HEK293 (cell line): ENCODE measurements at regions not wholly inside any gene's neighbourhood (a gene's known extent, or its start where the extent isn't known, plus 50 kb on each side); places are given as distances from the start of the nearest gene placed in this dataset.

Experiments
- BCL11A ChIP-seq: fragments of 450-650 bp; formaldehyde crosslinking; IDR thresholded peaks from 2 replicates; pipeline ENCODE4 v1.5.1; 2016; ENCODE audit warnings: low read depth, missing biosample characterization, missing genetic modification characterization
- FEZF1 ChIP-seq: fragments of 450-650 bp; formaldehyde crosslinking; IDR thresholded peaks from 2 replicates; pipeline ENCODE4 v1.5.1; 2016; ENCODE audit warnings: missing biosample characterization, missing genetic modification characterization
- GLIS1 ChIP-seq: fragments of 450-650 bp; formaldehyde crosslinking; IDR thresholded peaks from 2 replicates; pipeline ENCODE4 v1.5.1; 2016; ENCODE audit warnings: missing biosample characterization, missing genetic modification characterization
- HOXA7 ChIP-seq: sonication (generic); formaldehyde crosslinking; IDR thresholded peaks from 2 replicates; pipeline ENCODE4 v1.8.1; 2022; ENCODE audit warnings: missing genetic modification reagents, borderline replicate concordance
- PRDM2 ChIP-seq: fragments of 450-650 bp; formaldehyde crosslinking; IDR thresholded peaks from 2 replicates; pipeline ENCODE4 v1.5.1; 2016; ENCODE audit warnings: missing biosample characterization, missing genetic modification characterization, borderline replicate concordance
- SP2 ChIP-seq: fragments of 450-650 bp; formaldehyde crosslinking; IDR thresholded peaks from 2 replicates; pipeline ENCODE4 v1.5.1; 2016; ENCODE audit warnings: missing biosample characterization, missing genetic modification characterization
- ZBTB1 ChIP-seq: fragments of 450-650 bp; formaldehyde crosslinking; IDR thresholded peaks from 2 replicates; pipeline ENCODE4 v1.5.1; 2016; ENCODE audit warnings: missing biosample characterization, missing genetic modification characterization
- ZBTB17 ChIP-seq: fragments of 450-650 bp; formaldehyde crosslinking; IDR thresholded peaks from 2 replicates; pipeline ENCODE4 v1.5.1; 2016; ENCODE audit warnings: missing biosample characterization, missing genetic modification characterization
- ZNF10 ChIP-seq: fragments of 450-650 bp; formaldehyde crosslinking; IDR thresholded peaks from 2 replicates; pipeline ENCODE4 v1.5.1; 2017; ENCODE audit warnings: missing biosample characterization, missing genetic modification characterization
- ZNF157 ChIP-seq: fragments of 450-650 bp; formaldehyde crosslinking; IDR thresholded peaks from 2 replicates; pipeline ENCODE4 v1.5.1; 2016; ENCODE audit warnings: missing biosample characterization, missing genetic modification characterization
- ZNF169 ChIP-seq: fragments of 450-650 bp; formaldehyde crosslinking; IDR thresholded peaks from 2 replicates; pipeline ENCODE4 v1.5.1; 2016; ENCODE audit warnings: missing biosample characterization, missing genetic modification characterization
- ZNF211 ChIP-seq: fragments of 450-650 bp; formaldehyde crosslinking; IDR thresholded peaks from 2 replicates; pipeline ENCODE4 v1.5.1; 2016; ENCODE audit warnings: low read depth, missing biosample characterization, missing genetic modification characterization
- ZNF292 ChIP-seq: fragments of 450-650 bp; formaldehyde crosslinking; IDR thresholded peaks from 2 replicates; pipeline ENCODE4 v1.5.1; 2016; ENCODE audit warnings: low read depth, missing biosample characterization, missing genetic modification characterization, borderline replicate concordance
- ZNF354C ChIP-seq: fragments of 450-650 bp; formaldehyde crosslinking; IDR thresholded peaks from 2 replicates; pipeline ENCODE4 v1.5.1; 2016; ENCODE audit warnings: missing biosample characterization, missing genetic modification characterization, low read depth, borderline replicate concordance
- ZNF404 ChIP-seq: fragments of 450-650 bp; formaldehyde crosslinking; IDR thresholded peaks from 2 replicates; pipeline ENCODE4 v1.5.1; 2017; ENCODE audit warnings: missing biosample characterization, missing genetic modification characterization
- ZNF501 ChIP-seq: fragments of 450-650 bp; formaldehyde crosslinking; IDR thresholded peaks from 2 replicates; pipeline ENCODE4 v1.5.1; 2016; ENCODE audit warnings: missing biosample characterization, missing genetic modification characterization
- ZNF529 ChIP-seq: fragments of 450-650 bp; formaldehyde crosslinking; IDR thresholded peaks from 2 replicates; pipeline ENCODE4 v1.5.1; 2017; ENCODE audit warnings: missing genetic modification characterization, missing biosample characterization; ENCODE audit not compliant: insufficient replicate concordance
- ZNF560 ChIP-seq: fragments of 450-650 bp; formaldehyde crosslinking; IDR thresholded peaks from 2 replicates; pipeline ENCODE4 v1.5.1; 2017; ENCODE audit warnings: missing biosample characterization, missing genetic modification characterization, borderline replicate concordance
- ZNF571 ChIP-seq: fragments of 450-650 bp; formaldehyde crosslinking; IDR thresholded peaks from 2 replicates; pipeline ENCODE4 v1.5.0; 2017; ENCODE audit warnings: missing biosample characterization, missing genetic modification characterization
- ZNF626 ChIP-seq: fragments of 450-650 bp; sonication (Bioruptor Pico); formaldehyde crosslinking; IDR thresholded peaks from 2 replicates; pipeline ENCODE4 v1.5.1; 2018; ENCODE audit warnings: missing biosample characterization, missing genetic modification characterization, inconsistent platforms
- ZNF658 ChIP-seq: fragments of 450-650 bp; formaldehyde crosslinking; IDR thresholded peaks from 2 replicates; pipeline ENCODE4; 2016; ENCODE audit warnings: missing biosample characterization, missing genetic modification characterization
- ZNF677 ChIP-seq: fragments of 450-650 bp; IDR thresholded peaks from 2 replicates; pipeline ENCODE4 v1.5.0; 2018; ENCODE audit warnings: missing biosample characterization, mild to moderate bottlenecking, missing genetic modification characterization, moderate library complexity
- ZNF704 ChIP-seq: fragments of 450-650 bp; formaldehyde crosslinking; IDR thresholded peaks from 2 replicates; pipeline ENCODE4 v1.5.1; 2016; ENCODE audit warnings: missing biosample characterization, missing genetic modification characterization
- ZNF837 ChIP-seq: fragments of 450-650 bp; formaldehyde crosslinking; IDR thresholded peaks from 2 replicates; pipeline ENCODE4 v1.5.1; 2016; ENCODE audit warnings: missing biosample characterization, missing genetic modification characterization
- ZNF843 ChIP-seq: fragments of 450-650 bp; formaldehyde crosslinking; IDR thresholded peaks from 2 replicates; pipeline ENCODE4 v1.5.1; 2016; ENCODE audit warnings: missing biosample characterization, missing genetic modification characterization
- TF ChIP-seq, protein P1 (sequence below): fragments of 450-650 bp; formaldehyde crosslinking; IDR thresholded peaks from 2 replicates; pipeline ENCODE4 v1.5.1; 2016; ENCODE audit warnings: missing biosample characterization, missing genetic modification characterization
- TF ChIP-seq, protein P2 (sequence below): sonication (generic); formaldehyde crosslinking; IDR thresholded peaks from 2 replicates; pipeline ENCODE4 v1.8.1; 2022; ENCODE audit warnings: mild to moderate bottlenecking, moderate library complexity, missing genetic modification reagents
- TF ChIP-seq, protein P3 (sequence below): fragments of 450-650 bp; formaldehyde crosslinking; IDR thresholded peaks from 2 replicates; pipeline ENCODE4 v1.5.1; 2017; ENCODE audit warnings: missing biosample characterization, missing genetic modification characterization
- TF ChIP-seq, protein P4 (sequence below): fragments of 450-650 bp; IDR thresholded peaks from 2 replicates; pipeline ENCODE4 v1.5.1; 2018; ENCODE audit warnings: missing biosample characterization, mild to moderate bottlenecking, missing genetic modification characterization

- no peak for TF ChIP-seq HOXA7 (CRISPR knock-in tag)
- no peak for TF ChIP-seq ZNF626 (tag by site-specific recombination)
- 0 out of 2 replicates have a peak, but pooled peaks have one; percentile 18 for TF ChIP-seq ZNF501 (tag by site-specific recombination)
- no peak for TF ChIP-seq ZNF157
- TF ChIP-seq ZNF211 (tag by site-specific recombination): no peak
- TF ChIP-seq, protein P1, sequence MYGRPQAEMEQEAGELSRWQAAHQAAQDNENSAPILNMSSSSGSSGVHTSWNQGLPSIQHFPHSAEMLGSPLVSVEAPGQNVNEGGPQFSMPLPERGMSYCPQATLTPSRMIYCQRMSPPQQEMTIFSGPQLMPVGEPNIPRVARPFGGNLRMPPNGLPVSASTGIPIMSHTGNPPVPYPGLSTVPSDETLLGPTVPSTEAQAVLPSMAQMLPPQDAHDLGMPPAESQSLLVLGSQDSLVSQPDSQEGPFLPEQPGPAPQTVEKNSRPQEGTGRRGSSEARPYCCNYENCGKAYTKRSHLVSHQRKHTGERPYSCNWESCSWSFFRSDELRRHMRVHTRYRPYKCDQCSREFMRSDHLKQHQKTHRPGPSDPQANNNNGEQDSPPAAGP (tag by site-specific recombination): no peak
- no peak for TF ChIP-seq ZNF10
- TF ChIP-seq, protein P2, sequence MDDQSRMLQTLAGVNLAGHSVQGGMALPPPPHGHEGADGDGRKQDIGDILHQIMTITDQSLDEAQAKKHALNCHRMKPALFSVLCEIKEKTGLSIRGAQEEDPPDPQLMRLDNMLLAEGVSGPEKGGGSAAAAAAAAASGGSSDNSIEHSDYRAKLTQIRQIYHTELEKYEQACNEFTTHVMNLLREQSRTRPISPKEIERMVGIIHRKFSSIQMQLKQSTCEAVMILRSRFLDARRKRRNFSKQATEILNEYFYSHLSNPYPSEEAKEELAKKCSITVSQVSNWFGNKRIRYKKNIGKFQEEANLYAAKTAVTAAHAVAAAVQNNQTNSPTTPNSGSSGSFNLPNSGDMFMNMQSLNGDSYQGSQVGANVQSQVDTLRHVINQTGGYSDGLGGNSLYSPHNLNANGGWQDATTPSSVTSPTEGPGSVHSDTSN (CRISPR knock-in tag): no peak
- TF ChIP-seq GLIS1 (tag by site-specific recombination): no peak
- no peak for TF ChIP-seq ZNF354C (tag by site-specific recombination)
- no peak for TF ChIP-seq ZNF292
- no peak for TF ChIP-seq ZBTB1 (tag by site-specific recombination)
- TF ChIP-seq ZNF677 (tag by site-specific recombination): no peak
- TF ChIP-seq ZNF843: peak; percentile 79
- TF ChIP-seq ZNF169 (tag by site-specific recombination): no peak
- TF ChIP-seq BCL11A (tag by site-specific recombination): no peak
- peak; percentile 79 for TF ChIP-seq FEZF1
- TF ChIP-seq, protein P3, sequence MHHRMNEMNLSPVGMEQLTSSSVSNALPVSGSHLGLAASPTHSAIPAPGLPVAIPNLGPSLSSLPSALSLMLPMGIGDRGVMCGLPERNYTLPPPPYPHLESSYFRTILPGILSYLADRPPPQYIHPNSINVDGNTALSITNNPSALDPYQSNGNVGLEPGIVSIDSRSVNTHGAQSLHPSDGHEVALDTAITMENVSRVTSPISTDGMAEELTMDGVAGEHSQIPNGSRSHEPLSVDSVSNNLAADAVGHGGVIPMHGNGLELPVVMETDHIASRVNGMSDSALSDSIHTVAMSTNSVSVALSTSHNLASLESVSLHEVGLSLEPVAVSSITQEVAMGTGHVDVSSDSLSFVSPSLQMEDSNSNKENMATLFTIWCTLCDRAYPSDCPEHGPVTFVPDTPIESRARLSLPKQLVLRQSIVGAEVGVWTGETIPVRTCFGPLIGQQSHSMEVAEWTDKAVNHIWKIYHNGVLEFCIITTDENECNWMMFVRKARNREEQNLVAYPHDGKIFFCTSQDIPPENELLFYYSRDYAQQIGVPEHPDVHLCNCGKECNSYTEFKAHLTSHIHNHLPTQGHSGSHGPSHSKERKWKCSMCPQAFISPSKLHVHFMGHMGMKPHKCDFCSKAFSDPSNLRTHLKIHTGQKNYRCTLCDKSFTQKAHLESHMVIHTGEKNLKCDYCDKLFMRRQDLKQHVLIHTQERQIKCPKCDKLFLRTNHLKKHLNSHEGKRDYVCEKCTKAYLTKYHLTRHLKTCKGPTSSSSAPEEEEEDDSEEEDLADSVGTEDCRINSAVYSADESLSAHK (tag by site-specific recombination): peak; percentile 68
- TF ChIP-seq ZNF529: no peak
- TF ChIP-seq ZNF404: no peak
- no peak for TF ChIP-seq ZNF560
- no peak for TF ChIP-seq ZNF837 (tag by site-specific recombination)
- TF ChIP-seq ZNF658: no peak
- TF ChIP-seq PRDM2 (tag by site-specific recombination): no peak
- TF ChIP-seq, protein P4, sequence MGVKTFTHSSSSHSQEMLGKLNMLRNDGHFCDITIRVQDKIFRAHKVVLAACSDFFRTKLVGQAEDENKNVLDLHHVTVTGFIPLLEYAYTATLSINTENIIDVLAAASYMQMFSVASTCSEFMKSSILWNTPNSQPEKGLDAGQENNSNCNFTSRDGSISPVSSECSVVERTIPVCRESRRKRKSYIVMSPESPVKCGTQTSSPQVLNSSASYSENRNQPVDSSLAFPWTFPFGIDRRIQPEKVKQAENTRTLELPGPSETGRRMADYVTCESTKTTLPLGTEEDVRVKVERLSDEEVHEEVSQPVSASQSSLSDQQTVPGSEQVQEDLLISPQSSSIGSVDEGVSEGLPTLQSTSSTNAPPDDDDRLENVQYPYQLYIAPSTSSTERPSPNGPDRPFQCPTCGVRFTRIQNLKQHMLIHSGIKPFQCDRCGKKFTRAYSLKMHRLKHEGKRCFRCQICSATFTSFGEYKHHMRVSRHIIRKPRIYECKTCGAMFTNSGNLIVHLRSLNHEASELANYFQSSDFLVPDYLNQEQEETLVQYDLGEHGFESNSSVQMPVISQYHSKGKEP (tag by site-specific recombination): peak; percentile 92
- TF ChIP-seq ZNF571 (tag by site-specific recombination): no peak
- no peak for TF ChIP-seq SP2 (tag by site-specific recombination)
- no peak for TF ChIP-seq ZNF704 (tag by site-specific recombination)
- no peak for TF ChIP-seq ZBTB17 (tag by site-specific recombination)
Observed at GRCh38 chr13:74306496-74306895, 172.3 kb upstream of the KLF12 start (continued).
